BE2C (cell line): ENCODE measurements at regions not wholly inside any gene's neighbourhood (a gene's known extent, or its start where the extent isn't known, plus 50 kb on each side); places are given as distances from the start of the nearest gene placed in this dataset.

Experiments
- DNase-seq: peaks from one replicate; pipeline ENCODE4 v3.0.0-alpha.2; 2020
- H3K27me3 ChIP-seq: fragments of 250-450 bp; sonication (Bioruptor Pico); 2 replicates; pipeline ENCODE4 v1.5.1; 2020; ENCODE audit warnings: mild to moderate bottlenecking
- H3K36me3 ChIP-seq: fragments of 250-450 bp; sonication (Bioruptor Pico); 2 replicates; pipeline ENCODE4 v1.5.1; 2020; ENCODE audit warnings: mild to moderate bottlenecking
- H3K4me1 ChIP-seq: fragments of 250-450 bp; sonication (Bioruptor Pico); 2 replicates; pipeline ENCODE4 v1.5.1; 2020
- H3K4me3 ChIP-seq: 2 replicates; pipeline ENCODE4 v1.5.1; 2011; ENCODE audit warnings: low read depth, low read length
- H3K9me3 ChIP-seq: fragments of 250-450 bp; sonication (Bioruptor Pico); 2 replicates; pipeline ENCODE4 v1.5.1; 2020
- TF ChIP-seq, protein P1 (sequence below): IDR thresholded peaks from 2 replicates; pipeline ENCODE4 v1.5.1; 2012; ENCODE audit warnings: mild to moderate bottlenecking, low read depth, low read length

GRCh38 chr13:44118881-44119280 lies 239.2 kb downstream of the LACC1 start:
- H3K4me3 ChIP-seq, result no peak overlapping the region
- no peaks in the 10 kb centered on the region for H3K27me3 ChIP-seq
- no peaks in the 10 kb centered on the region for H3K4me1 ChIP-seq
- TF ChIP-seq, protein P1, sequence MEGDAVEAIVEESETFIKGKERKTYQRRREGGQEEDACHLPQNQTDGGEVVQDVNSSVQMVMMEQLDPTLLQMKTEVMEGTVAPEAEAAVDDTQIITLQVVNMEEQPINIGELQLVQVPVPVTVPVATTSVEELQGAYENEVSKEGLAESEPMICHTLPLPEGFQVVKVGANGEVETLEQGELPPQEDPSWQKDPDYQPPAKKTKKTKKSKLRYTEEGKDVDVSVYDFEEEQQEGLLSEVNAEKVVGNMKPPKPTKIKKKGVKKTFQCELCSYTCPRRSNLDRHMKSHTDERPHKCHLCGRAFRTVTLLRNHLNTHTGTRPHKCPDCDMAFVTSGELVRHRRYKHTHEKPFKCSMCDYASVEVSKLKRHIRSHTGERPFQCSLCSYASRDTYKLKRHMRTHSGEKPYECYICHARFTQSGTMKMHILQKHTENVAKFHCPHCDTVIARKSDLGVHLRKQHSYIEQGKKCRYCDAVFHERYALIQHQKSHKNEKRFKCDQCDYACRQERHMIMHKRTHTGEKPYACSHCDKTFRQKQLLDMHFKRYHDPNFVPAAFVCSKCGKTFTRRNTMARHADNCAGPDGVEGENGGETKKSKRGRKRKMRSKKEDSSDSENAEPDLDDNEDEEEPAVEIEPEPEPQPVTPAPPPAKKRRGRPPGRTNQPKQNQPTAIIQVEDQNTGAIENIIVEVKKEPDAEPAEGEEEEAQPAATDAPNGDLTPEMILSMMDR, result no peak
- no peaks in the 10 kb centered on the region; the same call in 1 of the 2 replicates for H3K9me3 ChIP-seq
- no peaks in the 10 kb centered on the region for H3K36me3 ChIP-seq
- DNase-seq, result no peak

- no peaks in the 10 kb centered on the region for H3K36me3 ChIP-seq
- H3K27me3 ChIP-seq, result no peaks in the 10 kb centered on the region
- H3K4me1 ChIP-seq, result no peaks in the 10 kb centered on the region
- no peak for DNase-seq
- no peaks in the 10 kb centered on the region; the same call in 1 of the 2 replicates for H3K9me3 ChIP-seq
- TF ChIP-seq, protein P1, result no peak
- H3K4me3 ChIP-seq, result no peak overlapping the region
These were observed 240.3 kb downstream of the LACC1 start for GRCh38 chr13:44120043-44120442.

DNA sequence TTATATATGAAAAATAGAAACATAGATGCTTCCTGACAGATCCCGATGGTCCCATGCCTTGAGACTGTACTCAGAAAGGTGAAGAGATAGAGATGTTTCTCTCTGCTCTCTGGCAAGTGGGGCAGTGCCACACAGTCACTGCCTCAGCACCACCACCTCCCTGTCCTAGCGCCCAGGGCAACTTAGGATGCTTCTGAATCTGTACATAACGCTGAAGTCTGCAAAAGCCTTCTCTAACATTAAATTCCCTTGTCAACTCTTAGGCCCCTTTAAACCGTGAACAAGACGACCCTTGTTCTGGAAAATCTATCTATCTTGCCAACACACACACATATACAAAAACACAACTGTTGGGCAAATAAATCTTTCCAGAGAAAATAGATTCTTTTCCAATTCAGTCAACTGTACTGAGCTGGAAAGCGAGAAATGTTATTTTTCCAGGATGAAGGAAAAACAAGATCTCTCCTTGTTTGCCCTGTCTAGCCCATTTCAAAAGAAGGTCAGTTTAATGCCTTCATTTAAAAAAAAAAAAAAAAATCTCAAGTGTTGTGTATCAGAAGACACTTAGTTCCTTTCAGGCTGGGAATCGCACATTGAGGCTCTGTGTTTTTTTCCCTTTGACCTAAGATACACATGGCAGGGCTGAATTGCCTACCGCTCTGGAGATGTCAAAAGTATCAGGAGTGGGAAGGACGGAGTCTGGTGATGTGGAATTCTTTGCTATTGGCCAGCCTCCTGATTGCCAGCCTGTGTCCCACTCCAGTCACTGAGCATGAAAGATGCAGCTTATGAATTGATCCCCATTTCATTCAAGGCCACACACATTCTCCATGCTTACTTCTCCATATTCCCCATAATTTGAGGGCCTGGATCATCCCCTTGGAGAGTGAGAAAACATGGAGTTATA lies 241.4 kb downstream of the LACC1 start:
- Histone ChIP-seq H3K27me3 (no peaks in the 10 kb centered on the region), H3K4me1 (no peaks in the 10 kb centered on the region), H3K9me3 (no peaks in the 10 kb centered on the region; the same call in 1 of the 2 replicates), H3K36me3 (no peaks in the 10 kb centered on the region), H3K4me3 (no peak overlapping the region)
- no peak for DNase-seq
- TF ChIP-seq, protein P1, result no peak

- Histone ChIP-seq H3K36me3 (no peaks in the 10 kb centered on the region), H3K27me3 (peaks cover 10% of the 10 kb centered on the region; the same call in 1 of the 2 replicates), H3K4me3 (no peak overlapping the region), H3K4me1 (no peaks in the 10 kb centered on the region), H3K9me3 (no peaks in the 10 kb centered on the region)
- TF ChIP-seq, protein P1, result no peak
- no peak for DNase-seq
These were observed 244.6 kb downstream of the LACC1 start for GRCh38 chr13:44124352-44124751.

DNA sequence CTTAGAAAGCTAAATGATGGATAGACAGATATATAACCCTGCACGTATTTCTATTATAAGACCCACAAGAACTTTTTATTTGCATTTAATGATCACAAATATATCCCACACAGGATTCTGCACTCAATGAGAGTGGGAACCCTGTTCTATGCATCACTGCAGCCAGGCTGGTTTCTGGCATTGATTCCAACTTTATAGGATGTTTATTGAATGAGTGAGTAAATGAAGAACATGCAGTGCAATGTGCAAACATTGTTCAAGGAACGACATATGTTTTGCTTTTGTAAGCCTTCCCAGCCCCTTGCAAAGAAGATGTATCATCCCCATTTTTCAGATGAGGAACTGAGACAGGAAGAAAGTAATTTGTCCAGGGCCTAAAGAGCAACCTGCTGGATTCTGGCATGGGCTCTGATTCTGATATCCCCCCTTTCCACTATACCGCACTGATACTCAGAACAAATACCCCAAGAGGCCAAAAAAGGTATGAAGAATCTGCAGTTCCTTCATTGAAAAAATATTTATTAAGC lies 246.3 kb downstream of the LACC1 start:
- TF ChIP-seq, protein P1, result no peak
- Histone ChIP-seq H3K27me3 (peaks cover 10% of the 10 kb centered on the region; the same call in 1 of the 2 replicates), H3K36me3 (no peaks in the 10 kb centered on the region), H3K4me1 (no peaks in the 10 kb centered on the region), H3K9me3 (no peaks in the 10 kb centered on the region), H3K4me3 (no peak overlapping the region)
- no peak for DNase-seq

- DNase-seq, result no peak
- Histone ChIP-seq H3K36me3 (no peaks in the 10 kb centered on the region), H3K27me3 (peaks cover 10% of the 10 kb centered on the region; the same call in 1 of the 2 replicates), H3K4me1 (no peaks in the 10 kb centered on the region), H3K9me3 (no peaks in the 10 kb centered on the region), H3K4me3 (no peak overlapping the region)
- TF ChIP-seq, protein P1, result no peak
These were observed 245.0 kb upstream of the SERP2 start for GRCh38 chr13:44128552-44129001.
